ENCODE measurements at regions not wholly inside any gene's neighbourhood (a gene's known extent, or its start where the extent isn't known, plus 50 kb on each side); places are given as distances from the start of the nearest gene placed in this dataset.
"Not testable (repeated sequence)": the region's sequence is repeated elsewhere in the genome, so short reads cannot be mapped to it uniquely, and the experiment has no call there.

DNA sequence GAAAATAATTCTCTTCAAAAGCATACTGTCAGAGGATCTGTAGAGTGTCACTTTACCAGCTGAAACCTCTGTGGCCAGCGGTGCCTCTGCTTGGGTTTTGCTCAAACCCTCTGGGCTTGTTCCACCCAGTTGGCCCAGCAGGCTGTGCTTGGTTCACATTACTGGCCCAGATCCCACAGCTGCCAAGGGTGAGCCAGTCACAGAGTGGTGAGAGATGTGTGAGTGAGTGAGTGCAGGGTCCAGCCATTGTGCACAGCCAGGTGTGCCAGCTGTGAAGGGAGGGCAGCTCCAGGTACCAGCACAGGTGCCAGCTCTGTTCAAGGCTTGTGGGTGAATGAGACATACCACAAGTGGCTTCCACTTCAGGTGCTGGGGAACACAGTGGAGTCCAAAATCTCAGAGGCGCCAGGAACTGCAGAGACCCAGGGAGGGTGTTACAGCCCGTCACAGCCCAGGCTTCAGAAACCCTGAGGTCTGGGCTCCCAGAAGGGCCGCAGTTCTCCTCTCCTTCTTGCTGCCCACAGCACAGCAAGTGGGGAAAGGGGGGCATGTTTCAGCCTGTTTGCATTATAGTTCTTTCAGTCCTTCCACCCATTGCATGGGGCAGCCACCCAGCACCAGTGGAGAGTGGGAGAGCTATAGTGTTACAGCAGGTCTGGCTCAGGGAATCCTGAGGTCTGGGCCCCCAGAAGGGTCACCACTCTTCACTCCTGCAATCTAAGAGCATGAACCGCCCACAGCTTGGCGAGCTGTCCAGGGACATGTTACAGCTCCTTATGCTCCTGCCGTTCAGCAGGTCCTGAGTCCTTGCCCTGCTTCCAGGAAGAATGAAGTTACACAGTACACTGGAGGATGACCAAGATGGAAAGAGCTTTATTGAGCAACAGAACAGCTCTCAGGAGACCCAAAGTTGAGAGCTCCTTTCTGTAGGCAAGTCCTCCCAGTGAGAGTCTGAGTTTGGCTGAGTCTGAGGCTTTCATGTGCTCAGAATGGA lies 931.7 kb upstream of the SORCS1 start:
- DNase-seq (ENCODE audit: low read depth) = no peak

DNA sequence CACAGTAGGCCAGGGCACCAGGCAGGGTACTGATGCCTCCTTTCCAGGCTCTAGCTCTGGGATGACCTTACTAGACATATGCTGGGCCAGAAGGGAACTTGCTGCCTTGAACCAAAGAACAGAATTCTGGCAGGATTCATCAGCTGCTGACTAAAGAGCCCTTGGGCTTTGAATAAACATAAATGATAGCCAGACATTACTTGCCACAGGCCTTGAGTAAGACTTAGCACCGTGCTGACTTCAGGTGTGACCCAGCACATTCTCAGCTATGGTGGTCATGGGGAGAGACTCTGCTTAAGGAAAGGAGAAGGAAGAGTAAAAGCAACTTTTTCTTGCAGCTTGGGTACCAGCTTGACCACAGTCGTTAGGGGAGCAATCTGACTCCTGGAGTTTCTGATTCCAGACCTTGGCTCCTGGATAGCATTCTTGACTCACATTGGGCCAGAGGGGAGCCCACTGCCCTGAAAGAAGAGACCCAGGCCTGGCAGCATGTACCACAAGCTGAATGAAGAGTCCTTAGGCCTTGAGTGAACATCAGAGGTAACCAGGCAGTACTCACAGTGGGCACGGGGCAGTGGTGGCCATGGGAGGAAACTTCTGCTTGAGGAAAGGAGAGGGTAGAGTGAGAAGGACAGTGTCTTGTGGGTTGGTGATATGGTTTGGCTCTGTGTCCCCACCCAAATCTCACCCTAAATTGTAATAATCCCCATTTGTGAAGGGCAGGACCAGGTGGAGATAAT lies 926.1 kb upstream of the SORCS1 start:
- no peak for DNase-seq (ENCODE audit: low read depth)

DNA sequence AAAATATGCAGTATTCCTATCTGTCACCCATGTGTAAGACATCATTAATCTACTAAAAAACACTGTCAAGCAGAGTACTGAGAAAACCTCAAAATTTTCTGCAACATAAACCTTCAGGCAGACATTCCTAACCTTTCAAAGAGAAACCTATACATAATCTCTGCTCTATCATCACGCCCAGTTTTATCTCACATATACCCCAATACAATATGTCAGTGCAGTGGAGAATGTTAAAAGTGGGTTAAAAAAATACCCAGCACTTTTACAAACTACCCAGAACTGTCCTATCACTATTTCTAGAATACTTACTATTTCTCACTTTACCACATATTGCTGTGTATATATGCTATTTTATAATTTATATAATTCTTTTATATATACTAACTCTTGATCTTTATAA lies 922.0 kb upstream of the SORCS1 start:
- no peak for DNase-seq (ENCODE audit: low read depth)

DNA sequence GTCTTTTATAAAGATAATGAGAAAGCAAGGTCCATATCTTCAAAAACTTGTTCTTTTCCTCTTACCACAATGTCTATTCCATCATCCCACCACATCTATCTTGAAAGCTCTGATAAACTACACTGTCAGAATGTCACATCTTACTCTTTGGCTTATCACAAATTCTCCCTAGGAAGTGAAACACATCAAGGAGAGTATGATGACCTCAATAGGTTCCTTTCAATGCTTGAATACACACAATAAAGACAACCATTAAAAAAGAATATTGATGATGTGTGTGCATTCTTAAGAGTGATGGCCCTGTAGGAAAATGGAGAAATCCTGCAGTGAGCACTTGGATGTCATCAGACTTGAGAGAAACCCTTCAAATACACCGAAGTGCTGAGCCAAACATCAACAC lies 918.1 kb upstream of the SORCS1 start:
- no peak for DNase-seq (ENCODE audit: low read depth)

DNA sequence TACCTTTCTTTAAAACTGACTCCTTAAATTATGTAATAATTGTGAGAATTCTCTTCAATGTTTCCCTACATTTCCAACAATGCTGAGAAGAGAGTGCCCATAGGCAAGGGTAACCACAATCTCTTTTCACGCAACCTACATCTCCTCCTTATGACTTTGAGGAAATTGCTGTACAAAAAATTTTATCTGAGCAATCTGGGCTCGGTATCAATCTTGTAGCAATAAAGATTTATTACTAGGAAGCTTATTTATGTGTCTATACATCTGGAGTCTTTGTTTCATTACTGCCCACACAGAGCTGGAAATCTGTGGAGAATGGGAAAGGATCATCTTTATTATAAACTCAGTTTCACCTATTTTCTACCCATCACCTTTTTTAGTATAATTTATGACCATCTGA lies 913.8 kb upstream of the SORCS1 start:
- no peak for DNase-seq (ENCODE audit: low read depth)

DNA sequence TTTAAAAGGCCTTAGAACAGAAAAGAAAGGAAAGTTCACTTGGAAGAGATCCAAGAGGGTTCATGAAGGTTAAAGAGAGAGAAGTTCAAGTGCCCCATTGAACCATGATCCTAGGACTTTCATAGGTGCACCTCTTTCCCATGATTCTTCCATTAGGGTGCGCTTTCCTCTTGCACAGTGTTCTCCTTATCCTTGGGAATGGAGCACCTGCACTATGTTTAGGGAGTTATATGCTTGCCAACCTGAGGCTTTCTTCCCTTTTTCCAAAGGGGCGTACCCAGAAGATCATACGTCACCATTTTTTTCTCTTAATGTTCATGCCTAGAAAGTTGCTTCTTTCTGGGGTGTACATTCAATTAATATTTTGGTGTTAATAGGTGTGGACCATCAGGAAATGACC lies 908.0 kb upstream of the SORCS1 start:
- DNase-seq (ENCODE audit: low read depth) = no peak

DNA sequence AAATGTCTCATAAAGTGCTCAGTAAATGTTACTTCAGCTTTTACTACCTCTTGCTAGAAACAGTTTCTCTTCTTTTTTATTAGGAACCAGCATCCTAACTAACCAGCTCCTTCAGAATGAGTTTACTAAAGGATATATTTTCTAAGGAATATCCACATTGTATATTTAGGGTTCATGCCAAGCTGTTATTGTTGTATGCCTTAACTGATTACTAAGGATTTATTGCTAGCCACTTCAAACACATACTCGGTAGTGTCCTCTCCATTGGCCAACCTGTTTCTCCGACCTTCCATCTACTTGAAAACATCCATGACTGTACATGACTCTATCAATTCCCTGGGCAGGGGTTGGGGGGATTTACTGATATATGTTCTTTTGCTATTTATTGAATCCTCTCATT lies 906.3 kb upstream of the SORCS1 start:
- no peak for DNase-seq (ENCODE audit: low read depth)

DNA sequence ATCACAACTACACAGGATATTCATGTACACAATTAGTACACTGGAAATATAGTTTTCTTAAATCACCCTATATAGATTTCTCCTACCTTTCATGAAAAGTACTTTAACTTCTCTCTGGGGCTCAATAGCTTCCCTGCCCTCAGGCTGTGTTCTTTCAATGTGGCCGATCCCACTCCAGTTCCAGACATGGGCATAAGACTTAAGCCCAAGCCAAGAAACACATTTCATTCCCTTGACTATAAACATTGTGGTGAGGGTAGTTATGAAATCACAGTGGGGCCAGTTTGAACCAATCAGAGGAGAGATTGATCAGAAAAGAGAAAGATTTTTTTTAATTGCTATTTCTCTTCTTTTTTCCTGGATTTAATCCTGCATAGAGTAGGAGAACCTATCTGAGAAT lies 904.6 kb upstream of the SORCS1 start:
- DNase-seq (ENCODE audit: low read depth) = no peak

DNA sequence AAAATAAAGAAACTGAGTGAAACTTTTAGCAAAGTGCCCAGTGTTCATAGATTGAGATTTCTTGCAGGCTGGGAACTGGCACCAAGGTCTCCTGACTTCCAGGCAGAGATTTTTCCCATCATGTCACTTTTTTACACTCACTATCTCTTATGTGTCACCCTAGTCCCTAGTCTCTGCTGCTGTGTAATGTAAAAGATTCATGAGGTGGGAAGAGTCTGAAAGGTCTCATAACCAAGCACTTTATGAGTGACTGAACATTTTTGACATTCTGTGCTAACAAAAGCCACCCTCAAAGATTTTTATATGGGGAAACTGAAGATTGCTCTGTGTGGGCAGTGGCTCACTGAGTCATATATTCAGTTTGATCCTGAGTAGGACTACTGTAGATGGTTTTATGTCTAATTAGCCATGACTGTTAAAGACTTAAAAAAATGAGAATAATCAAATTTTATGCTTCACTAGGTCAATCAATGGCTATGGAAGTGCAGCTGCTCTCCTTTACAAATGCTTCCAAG lies 900.3 kb upstream of the SORCS1 start:
- no peak for DNase-seq (ENCODE audit: low read depth)

DNA sequence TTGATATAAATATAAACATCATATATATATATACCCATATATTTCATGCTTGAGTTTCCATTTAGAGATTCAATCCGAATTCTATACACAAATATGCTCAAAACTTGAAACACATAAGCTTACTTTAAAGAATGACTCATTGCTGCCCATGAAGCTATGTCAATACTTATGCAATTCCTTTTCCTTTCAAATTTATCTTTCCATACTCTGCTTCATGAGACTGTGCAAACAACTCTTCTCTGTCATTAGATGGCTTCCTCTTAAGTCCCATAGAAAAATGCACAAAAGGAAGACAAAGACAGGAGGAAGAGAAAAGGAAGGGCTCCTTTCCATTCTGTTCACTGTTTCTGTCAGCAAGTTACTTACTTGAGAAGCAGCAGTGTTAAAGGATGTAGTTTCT lies 895.7 kb upstream of the SORCS1 start:
- no peak for DNase-seq (ENCODE audit: low read depth)

DNA sequence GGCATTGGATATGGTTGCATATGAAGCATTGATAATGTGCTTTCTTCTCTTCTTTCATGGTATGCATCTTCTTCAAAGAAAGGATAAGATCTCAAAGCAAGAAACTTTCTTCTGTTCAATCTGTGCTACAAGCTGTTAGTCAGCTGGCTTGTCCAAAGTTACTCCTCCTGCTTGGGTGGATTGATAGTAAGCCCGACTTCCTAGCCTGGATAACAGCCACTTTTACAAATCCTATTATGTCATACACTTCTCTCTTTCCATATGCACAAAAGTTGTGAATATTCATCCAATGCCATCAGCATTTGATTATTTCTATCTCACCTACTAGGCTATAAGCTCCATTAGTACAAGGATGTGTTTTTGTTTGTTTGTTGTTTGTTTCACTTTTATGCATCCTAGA lies 891.0 kb upstream of the SORCS1 start:
- no peak for DNase-seq (ENCODE audit: low read depth)

DNA sequence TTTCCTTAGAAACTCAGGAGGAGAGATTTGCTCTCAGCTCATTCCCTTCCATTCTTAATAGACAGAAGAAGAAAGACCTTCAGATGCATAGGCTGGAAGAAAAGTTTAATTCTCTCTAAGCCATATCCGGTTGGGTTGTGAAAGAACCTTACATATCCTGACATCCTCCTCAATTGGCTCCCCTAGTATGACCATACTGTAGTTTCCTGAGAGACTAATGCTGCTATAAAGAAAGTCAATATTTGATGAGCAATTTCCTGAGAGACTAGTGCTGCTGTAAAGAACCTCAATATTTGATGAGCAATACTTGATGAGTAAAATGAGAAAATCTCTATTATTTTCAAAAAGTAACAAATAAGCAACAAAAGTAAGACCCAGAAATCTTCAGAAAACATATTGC lies 888.5 kb upstream of the SORCS1 start:
- no peak for DNase-seq (ENCODE audit: low read depth)

DNA sequence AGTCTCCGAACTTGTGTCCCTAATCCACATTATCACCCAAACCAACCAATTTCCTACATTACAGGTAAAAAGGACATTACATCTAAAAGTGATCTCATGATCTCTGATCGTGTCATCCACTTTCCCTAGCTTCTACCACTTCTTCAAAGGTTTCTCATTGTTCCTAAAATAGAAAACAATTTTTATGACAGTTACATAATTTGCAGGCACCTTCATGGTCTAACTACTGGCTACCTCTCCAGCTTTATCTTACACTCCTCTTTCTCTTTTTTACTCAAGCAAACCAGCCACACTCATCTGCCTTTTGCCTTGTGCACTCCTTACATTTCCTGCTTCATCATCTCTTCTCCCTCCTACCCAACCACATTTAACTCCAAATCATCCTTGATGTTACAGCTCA lies 886.7 kb upstream of the SORCS1 start:
- no peak for DNase-seq (ENCODE audit: low read depth)

DNA sequence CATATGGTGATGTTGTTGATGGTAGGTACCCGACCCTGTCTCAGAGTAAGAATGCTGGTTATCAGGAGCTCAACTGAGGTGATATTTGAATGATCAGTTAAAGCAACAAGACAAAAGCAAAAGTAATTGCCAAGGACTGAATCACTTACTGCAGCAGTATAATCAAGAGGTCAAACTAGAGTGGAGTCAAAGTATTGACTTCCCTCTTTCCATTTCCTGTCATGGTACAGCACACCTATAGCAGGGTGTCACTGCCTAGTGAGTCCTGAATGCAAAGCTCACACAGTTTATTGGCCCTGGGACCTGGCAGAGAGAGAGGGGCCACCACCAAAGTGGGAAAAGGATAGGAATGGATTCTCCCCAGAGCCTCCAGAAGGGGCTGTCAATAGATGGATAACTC lies 886.1 kb upstream of the SORCS1 start:
- no peak for DNase-seq (ENCODE audit: low read depth)

DNA sequence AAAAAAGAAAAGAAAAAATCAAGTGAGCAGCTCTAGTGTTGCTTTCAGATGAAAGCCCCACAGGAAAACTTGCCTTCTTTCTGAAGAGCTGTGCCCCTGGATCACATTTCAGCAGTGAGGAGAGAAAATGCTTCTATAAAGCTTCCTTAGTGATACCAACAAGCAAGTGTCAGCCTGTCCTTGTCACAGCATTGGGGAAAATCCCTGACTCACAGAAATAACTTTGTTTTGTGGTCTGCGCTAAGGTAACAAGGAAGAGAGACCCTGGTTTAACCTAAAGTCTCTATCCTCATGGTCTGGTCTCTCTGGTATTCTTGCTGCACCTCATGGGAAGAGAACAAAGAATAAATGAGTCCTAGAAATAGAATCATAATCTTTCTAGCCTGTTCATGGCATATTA lies 885.2 kb upstream of the SORCS1 start:
- no peak for DNase-seq (ENCODE audit: low read depth)

DNA sequence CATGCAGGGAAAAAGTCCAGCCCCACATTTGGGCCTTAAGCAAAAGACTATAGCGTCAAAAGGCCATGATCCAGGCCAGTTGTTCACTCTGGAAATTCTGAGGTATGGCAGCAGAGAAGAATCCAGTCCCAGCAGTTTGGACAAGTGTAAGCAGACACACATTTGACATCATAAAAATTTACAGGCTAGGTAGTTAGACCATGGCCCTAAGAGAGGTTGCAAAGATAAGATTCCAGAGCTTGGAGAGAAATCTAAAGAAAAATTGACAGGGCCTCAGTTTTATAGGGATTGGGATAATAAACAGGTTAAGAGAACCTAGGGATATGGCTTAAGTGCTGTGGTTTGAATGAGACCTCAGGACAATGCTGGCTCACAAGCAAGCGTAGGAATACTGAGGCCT lies 884.4 kb upstream of the SORCS1 start:
- DNase-seq (ENCODE audit: low read depth) = no peak

DNA sequence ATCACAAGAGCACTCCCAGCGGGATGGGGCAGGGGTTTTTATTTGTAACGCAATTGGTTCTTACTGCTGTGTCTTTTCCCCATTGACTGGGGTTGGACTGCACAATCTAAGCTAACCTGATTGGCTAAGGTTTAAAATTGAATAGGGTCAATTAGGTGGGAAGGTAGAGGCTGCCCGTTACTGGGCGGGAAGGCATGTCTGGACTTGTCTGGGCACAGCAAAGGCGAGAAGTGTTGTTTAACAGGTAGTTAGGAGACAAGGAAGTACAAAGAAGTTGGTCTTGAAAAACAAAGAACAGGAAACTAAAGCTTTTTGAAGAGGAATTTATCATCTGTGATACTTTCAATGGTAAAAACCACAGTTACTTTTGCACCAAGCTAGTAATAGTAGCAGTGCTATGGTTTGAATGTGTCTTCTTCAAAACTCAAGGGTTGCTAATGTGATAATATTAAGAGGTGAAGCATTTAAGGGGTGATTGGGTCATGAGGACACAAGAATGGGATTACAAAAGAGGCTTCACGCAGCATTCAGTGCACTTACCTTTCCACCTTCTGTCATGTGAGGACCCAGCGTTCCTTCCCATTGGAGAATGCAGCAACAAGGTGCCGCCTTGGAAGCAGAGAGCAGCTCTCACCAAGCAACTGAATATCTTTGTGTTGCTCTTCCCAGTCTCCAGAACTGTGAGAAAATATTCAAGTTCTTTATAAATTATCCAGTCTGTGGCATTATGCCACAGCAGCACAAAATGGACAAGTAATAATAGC lies 875.5 kb upstream of the SORCS1 start:
- no peak for DNase-seq (ENCODE audit: low read depth)

DNA sequence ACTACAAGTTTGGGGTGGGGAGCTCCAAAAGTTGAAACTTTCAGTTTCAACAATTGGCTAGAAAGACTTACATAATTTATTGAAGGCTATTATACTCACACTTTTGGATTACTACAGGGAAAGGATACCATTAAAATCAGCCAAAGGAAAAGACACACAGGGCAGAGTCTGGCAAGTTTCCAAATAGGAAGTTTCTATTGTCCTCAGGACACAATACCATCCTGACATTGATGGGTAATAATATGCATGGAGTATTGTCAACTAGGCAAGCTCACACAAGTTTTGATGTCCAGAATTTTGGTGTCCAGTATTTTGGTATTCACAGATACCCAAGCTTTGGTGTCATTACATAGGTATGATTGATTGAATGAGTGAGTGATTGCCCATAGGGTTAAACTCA lies 872.6 kb upstream of the SORCS1 start:
- no peak for DNase-seq (ENCODE audit: low read depth)

DNA sequence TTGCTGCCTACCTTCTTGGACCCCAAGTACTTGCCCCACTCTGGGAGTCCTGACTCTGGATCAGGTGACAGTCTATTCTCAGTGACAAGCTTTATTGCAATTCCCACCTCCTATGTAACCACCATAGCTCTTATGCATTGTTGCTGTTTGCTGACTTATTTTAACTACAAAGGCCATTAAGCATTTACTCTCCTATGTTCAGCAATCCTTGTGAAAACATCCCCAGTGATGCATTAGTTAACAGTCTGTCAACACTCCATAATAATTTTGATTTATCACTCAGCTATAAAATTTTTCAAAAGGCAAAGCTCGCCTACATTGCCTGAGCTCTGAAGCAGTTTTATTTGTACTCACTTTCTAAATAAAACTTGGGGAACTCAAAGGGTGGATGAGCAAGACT lies 871.8 kb upstream of the SORCS1 start:
- no peak for DNase-seq (ENCODE audit: low read depth)

DNA sequence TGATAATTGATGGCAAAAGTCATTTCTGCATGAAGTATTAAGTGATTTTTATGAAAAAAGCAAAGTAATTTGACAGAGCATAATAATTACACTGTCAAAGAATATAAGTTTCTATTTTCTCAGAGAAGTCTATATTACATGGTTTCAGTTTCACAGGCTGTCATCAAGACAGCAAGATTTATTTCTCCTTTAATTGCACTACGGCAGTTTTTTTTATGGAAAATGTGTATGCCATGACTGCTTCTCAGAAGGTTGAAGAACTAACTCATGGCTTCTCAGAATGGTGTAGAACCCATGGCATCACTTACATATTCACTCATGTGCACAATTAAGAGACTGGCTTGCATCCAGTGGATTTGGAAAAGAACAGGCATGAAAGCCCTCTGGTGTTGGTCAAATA lies 870.3 kb upstream of the SORCS1 start:
- no peak for DNase-seq (ENCODE audit: low read depth)

DNA sequence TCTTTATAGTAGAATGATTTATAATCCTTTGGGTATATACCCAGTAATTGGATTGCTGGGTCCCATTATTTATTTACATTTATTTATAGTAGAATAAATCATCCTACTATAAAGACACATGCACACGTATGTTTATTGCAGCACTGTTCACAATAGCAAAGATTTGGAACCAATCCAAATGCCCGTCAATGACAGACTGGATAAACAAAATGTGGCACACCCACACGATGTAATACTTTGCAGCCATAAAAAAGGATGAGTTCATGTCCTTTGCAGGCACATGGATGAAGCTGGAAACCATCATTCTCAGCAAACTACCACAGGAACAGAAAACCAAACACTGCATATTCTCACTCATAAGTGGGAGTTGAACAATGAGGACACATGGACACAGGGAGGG lies 869.0 kb upstream of the SORCS1 start:
- DNase-seq (ENCODE audit: low read depth) = not testable (repeated sequence)

DNA sequence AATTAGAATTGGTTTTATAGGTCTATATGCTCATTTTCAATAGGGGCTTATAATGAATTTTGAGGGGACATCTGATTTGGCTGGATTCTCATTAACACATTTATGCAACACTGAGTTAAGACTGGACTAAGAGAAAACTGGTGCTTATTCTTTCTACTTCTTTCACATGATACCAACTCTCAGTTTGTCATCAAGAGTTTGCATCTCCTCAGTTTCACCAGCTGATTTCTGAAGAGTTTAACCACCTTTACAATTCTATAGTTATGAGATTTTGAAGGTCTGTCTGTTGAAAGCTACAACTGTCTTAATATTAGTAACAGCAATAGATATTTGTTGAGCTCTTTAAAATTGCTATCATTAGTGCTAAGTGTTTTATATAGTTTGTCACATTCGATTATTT lies 867.0 kb upstream of the SORCS1 start:
- no peak for DNase-seq (ENCODE audit: low read depth)

DNA sequence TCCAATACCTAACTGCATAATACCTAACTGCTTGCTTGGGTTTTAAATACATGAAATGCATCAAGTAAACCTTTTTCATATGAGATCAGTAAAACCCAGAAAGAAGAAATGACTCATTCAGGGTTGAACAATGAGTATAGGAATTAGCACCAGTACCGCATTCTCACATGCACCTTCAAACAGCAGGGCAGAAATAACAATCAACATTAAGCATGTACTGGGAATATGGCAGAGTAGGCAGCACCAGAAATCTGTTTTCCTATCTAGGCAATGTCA lies 850.3 kb upstream of the SORCS1 start:
- no peak for DNase-seq (ENCODE audit: low read depth)
